ENCODE measurements at regions not wholly inside any gene's neighbourhood (a gene's known extent, or its start where the extent isn't known, plus 50 kb on each side); places are given as distances from the start of the nearest gene placed in this dataset.
"Not testable (repeated sequence)": the region's sequence is repeated elsewhere in the genome, so short reads cannot be mapped to it uniquely, and the experiment has no call there.

GRCh38 chr9:30522061-30522460 is 1862.4 kb upstream of the ACO1 start:
- TF ChIP-seq, protein P1, sequence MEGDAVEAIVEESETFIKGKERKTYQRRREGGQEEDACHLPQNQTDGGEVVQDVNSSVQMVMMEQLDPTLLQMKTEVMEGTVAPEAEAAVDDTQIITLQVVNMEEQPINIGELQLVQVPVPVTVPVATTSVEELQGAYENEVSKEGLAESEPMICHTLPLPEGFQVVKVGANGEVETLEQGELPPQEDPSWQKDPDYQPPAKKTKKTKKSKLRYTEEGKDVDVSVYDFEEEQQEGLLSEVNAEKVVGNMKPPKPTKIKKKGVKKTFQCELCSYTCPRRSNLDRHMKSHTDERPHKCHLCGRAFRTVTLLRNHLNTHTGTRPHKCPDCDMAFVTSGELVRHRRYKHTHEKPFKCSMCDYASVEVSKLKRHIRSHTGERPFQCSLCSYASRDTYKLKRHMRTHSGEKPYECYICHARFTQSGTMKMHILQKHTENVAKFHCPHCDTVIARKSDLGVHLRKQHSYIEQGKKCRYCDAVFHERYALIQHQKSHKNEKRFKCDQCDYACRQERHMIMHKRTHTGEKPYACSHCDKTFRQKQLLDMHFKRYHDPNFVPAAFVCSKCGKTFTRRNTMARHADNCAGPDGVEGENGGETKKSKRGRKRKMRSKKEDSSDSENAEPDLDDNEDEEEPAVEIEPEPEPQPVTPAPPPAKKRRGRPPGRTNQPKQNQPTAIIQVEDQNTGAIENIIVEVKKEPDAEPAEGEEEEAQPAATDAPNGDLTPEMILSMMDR (IDR thresholded peaks at IDR 0.05; ENCODE audit: borderline replicate concordance) = no peak
- H3K27me3 ChIP-seq (ENCODE audit: low read depth) = no peaks in the 10 kb centered on the region
- no peaks in the 10 kb centered on the region for H3K4me1 ChIP-seq
- no peak overlapping the region for H3K27ac ChIP-seq (replicated peaks)
- DNase-seq = no peak
- H3K9me3 ChIP-seq (replicated peaks) = no peaks in the 10 kb centered on the region
- intact Hi-C loops (cut with micrococcal nuclease) = no loop called here
- no peak overlapping the region for H3K4me3 ChIP-seq
- no peaks in the 10 kb centered on the region for H3K36me3 ChIP-seq

- Histone ChIP-seq H3K27ac (replicated peaks) (no peak overlapping the region), H3K36me3 (no peaks in the 10 kb centered on the region), H3K9me3 (replicated peaks) (no peaks in the 10 kb centered on the region), H3K27me3 (ENCODE audit: low read depth) (no peaks in the 10 kb centered on the region), H3K4me1 (no peaks in the 10 kb centered on the region), H3K4me3 (no peak overlapping the region)
- DNase-seq = no peak
- TF ChIP-seq, protein P1 (IDR thresholded peaks at IDR 0.05; ENCODE audit: borderline replicate concordance) = no peak
- intact Hi-C loops (cut with micrococcal nuclease) = no loop called here
Measured at GRCh38 chr9:30522486-30522885, 1862.0 kb upstream of the ACO1 start.

- Histone ChIP-seq H3K4me1 (no peaks in the 10 kb centered on the region), H3K9me3 (replicated peaks) (no peaks in the 10 kb centered on the region), H3K4me3 (no peak overlapping the region), H3K36me3 (no peaks in the 10 kb centered on the region), H3K27ac (replicated peaks) (no peak overlapping the region), H3K27me3 (ENCODE audit: low read depth) (no peaks in the 10 kb centered on the region)
- intact Hi-C loops (cut with micrococcal nuclease) = no loop called here
- TF ChIP-seq, protein P1 (IDR thresholded peaks at IDR 0.05; ENCODE audit: borderline replicate concordance) = no peak
- DNase-seq = no peak
Measured at GRCh38 chr9:30524311-30524710, 1860.1 kb upstream of the ACO1 start.

- no peak for DNase-seq
- Histone ChIP-seq H3K9me3 (replicated peaks) (peaks cover 21% of the 10 kb centered on the region), H3K27ac (replicated peaks) (no peak overlapping the region), H3K36me3 (no peaks in the 10 kb centered on the region), H3K4me3 (no peak overlapping the region), H3K27me3 (ENCODE audit: low read depth) (no peaks in the 10 kb centered on the region), H3K4me1 (no peaks in the 10 kb centered on the region)
- intact Hi-C loops (cut with micrococcal nuclease) = no loop called here
- TF ChIP-seq, protein P1 (IDR thresholded peaks at IDR 0.05; ENCODE audit: borderline replicate concordance) = no peak
Measured at GRCh38 chr9:30534455-30534854, 1850.0 kb upstream of the ACO1 start.

DNA sequence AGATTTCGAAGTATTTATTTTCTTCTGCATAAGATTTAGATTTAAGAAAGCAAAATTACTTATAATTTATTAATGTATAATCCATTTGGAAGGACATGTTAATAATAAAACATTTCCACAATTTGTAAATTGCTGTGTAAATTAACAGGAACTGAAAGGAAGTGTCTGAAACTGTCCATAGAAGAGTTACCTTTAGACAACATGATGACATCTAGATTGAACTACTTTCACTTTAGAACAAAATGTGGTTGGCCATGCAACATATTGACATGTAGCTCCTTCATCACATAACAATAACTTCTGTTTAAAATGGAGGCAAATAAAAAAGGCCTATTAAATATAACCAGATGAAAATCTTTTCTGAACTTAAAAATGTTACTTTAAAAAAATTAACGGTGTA is 1849.5 kb upstream of the ACO1 start:
- Histone ChIP-seq H3K9me3 (replicated peaks) (peaks cover 21% of the 10 kb centered on the region), H3K36me3 (no peaks in the 10 kb centered on the region), H3K27me3 (ENCODE audit: low read depth) (no peaks in the 10 kb centered on the region), H3K27ac (replicated peaks) (no peak overlapping the region), H3K4me3 (no peak overlapping the region), H3K4me1 (no peaks in the 10 kb centered on the region)
- DNase-seq = no peak
- TF ChIP-seq, protein P1 (IDR thresholded peaks at IDR 0.05; ENCODE audit: borderline replicate concordance) = no peak
- intact Hi-C loops (cut with micrococcal nuclease) = no loop called here

- H3K27me3 ChIP-seq (ENCODE audit: low read depth) = no peaks in the 10 kb centered on the region
- H3K4me1 ChIP-seq = no peaks in the 10 kb centered on the region
- peaks cover 21% of the 10 kb centered on the region for H3K9me3 ChIP-seq (replicated peaks)
- intact Hi-C loops (cut with micrococcal nuclease) = no loop called here
- H3K4me3 ChIP-seq = no peak overlapping the region
- no peak overlapping the region for H3K27ac ChIP-seq (replicated peaks)
- TF ChIP-seq, protein P1 (IDR thresholded peaks at IDR 0.05; ENCODE audit: borderline replicate concordance) = no peak
- no peaks in the 10 kb centered on the region for H3K36me3 ChIP-seq
- DNase-seq = no peak
Measured at GRCh38 chr9:30536494-30536893, 1847.9 kb upstream of the ACO1 start.

DNA sequence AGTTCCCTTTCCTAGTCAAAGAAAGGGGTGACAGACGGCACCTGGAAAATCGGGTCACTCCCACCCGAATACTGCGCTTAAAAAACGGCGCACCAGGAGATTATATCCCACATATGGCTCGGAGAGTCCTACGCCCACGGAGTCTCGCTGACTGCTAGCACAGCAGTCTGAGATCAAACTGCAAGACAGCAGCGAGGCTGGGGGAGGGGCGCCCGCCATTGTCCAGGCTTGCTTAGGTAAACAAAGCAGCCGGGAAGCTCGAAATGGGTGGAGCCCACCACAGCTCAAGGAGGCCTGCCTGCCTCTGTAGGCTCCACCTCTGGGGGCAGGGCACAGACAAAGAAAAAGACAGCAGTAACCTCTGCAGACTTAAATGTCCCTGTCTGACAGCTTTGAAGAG is 1844.7 kb upstream of the ACO1 start:
- intact Hi-C loops (cut with micrococcal nuclease); DNase-seq; H3K27me3 ChIP-seq (ENCODE audit: low read depth); H3K4me1 ChIP-seq; H3K4me3 ChIP-seq; H3K27ac ChIP-seq (replicated peaks); H3K36me3 ChIP-seq: not testable (repeated sequence)
- H3K9me3 ChIP-seq (replicated peaks) = peaks cover 21% of the 10 kb centered on the region

Measured in left ventricle myocardium inferior (tissue), 1 donor.